ENCODE measurements at regions not wholly inside any gene's neighbourhood (a gene's known extent, or its start where the extent isn't known, plus 50 kb on each side); places are given as distances from the start of the nearest gene placed in this dataset.

DNA sequence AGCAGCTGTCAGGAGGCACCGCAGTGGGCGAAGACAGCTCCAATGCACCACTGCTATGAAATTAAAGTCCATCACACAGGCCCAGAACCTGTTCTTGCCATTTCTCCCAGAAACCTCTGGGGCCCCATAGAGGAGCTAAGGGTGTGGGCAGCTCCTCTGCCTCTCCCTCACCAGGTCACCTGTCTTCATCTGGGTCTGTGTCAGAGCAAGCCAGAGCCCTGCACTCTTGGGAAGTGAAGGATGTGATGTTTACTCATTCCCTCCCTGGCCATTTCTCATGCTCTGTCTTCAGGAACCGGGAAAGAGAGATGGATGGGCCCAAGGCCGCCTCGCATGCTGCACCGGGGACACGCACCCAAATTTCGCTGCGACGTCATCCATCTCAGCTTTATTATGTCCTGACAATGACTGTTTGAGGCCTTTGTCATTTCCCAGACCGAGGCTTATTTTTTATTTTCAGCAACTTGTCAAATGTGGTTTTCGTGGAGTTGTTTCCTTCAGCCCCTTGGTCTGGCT is 216.1 kb downstream of the NPHP4 start:
- Histone ChIP-seq H3K4me1 (peaks cover 4% of the 10 kb centered on the region), H3K36me3 (no peaks in the 10 kb centered on the region), H3K9me3 (replicated peaks) (peaks cover 8% of the 10 kb centered on the region), H3K27me3 (ENCODE audit: low read depth) (peaks cover 61% of the 10 kb centered on the region), H3K4me3 (no peak overlapping the region), H3K27ac (replicated peaks) (no peak overlapping the region)
- intact Hi-C loops (cut with micrococcal nuclease): no loop called here
- no peak for DNase-seq
- TF ChIP-seq, protein P1, sequence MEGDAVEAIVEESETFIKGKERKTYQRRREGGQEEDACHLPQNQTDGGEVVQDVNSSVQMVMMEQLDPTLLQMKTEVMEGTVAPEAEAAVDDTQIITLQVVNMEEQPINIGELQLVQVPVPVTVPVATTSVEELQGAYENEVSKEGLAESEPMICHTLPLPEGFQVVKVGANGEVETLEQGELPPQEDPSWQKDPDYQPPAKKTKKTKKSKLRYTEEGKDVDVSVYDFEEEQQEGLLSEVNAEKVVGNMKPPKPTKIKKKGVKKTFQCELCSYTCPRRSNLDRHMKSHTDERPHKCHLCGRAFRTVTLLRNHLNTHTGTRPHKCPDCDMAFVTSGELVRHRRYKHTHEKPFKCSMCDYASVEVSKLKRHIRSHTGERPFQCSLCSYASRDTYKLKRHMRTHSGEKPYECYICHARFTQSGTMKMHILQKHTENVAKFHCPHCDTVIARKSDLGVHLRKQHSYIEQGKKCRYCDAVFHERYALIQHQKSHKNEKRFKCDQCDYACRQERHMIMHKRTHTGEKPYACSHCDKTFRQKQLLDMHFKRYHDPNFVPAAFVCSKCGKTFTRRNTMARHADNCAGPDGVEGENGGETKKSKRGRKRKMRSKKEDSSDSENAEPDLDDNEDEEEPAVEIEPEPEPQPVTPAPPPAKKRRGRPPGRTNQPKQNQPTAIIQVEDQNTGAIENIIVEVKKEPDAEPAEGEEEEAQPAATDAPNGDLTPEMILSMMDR (IDR thresholded peaks at IDR 0.05; ENCODE audit: borderline replicate concordance): no peak

DNA sequence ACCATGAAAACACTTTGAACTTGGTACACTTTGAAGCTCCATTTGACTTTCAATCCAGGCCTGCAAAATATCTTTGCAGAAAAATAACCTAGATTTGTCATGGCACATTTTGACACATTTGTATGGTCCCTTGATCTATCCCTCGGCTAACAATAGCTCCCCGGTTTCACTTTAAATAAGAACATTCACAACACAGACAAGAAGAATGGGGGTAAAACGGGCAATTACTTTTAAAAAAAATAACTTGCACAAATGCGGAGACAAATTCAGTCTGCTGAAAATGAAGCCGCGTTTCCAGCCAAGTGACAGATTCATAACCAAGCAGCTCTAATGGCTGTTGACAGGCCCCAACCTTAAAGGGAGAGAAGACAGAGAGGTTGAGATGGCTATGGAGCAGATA is 218.2 kb downstream of the NPHP4 start:
- intact Hi-C loops (cut with micrococcal nuclease): no loop called here
- Histone ChIP-seq H3K4me3 (no peak overlapping the region), H3K4me1 (peaks cover 9% of the 10 kb centered on the region), H3K27me3 (ENCODE audit: low read depth) (peaks cover 61% of the 10 kb centered on the region), H3K36me3 (no peaks in the 10 kb centered on the region), H3K9me3 (replicated peaks) (peaks cover 8% of the 10 kb centered on the region), H3K27ac (replicated peaks) (no peak overlapping the region)
- no peak for DNase-seq
- TF ChIP-seq, protein P1 (IDR thresholded peaks at IDR 0.05; ENCODE audit: borderline replicate concordance): no peak

DNA sequence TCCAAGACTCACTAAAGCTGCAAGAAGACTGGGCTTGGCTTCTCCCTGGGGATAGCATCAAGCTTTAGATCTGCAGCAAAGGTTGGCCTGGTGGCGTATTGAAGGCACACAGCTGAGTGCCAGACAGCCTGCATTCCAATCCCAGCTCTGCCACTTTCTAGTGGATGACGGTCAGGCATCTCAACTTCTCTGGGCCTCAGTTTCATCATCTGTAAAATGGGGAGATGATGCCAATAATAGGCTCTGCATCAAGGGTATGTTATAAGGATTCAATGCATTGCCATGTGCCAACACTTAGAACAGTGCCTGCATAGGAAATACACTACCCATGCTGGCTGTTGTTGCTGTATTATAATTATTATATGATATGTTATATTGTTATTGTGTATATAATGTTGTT is 220.4 kb downstream of the NPHP4 start:
- H3K9me3 ChIP-seq (replicated peaks): no peaks in the 10 kb centered on the region
- no peaks in the 10 kb centered on the region for H3K36me3 ChIP-seq
- intact Hi-C loops (cut with micrococcal nuclease): no loop called here
- DNase-seq: no peak
- peaks cover 67% of the 10 kb centered on the region for H3K27me3 ChIP-seq (ENCODE audit: low read depth)
- no peak overlapping the region for H3K27ac ChIP-seq (replicated peaks)
- TF ChIP-seq, protein P1 (IDR thresholded peaks at IDR 0.05; ENCODE audit: borderline replicate concordance): no peak
- no peak overlapping the region for H3K4me3 ChIP-seq
- H3K4me1 ChIP-seq: peaks cover 9% of the 10 kb centered on the region

DNA sequence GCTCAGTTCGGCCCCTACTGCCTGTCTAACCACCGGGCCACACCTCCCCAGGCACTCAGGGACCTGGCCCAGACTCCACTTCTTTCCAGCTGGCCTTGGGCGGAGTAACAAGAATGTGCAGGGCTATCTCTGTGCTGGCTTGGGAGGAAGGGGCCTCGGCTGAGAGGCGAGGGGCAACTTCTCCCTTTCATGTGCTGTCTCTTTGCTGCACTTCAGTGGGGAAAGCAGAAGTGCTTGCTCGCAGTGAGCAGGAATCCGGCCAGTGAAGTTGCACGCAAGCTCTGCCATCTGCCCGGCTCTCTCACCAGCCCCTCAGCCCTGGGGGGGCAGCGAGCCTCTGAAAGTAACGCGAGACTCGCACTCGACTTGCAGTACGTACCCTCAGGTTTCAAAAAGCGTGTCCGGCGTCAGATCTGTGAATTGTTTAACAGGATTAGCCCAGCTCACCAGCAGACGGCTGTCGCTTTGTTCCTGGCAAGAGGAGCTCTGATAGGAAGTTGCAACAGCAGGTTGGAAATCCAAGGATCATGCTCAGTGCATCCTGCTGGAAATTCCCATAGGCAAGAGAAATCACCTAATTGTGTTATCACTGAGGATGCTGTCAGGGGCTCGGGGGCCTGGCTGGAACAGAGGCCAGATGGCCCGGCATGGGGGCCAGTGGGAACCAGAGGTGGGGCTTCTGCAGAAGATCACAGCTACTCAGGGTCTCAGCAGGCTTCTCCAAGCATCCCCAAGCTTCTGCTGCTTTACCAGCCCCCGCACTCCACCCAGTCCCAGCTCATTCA is 221.1 kb downstream of the NPHP4 start:
- Histone ChIP-seq H3K9me3 (replicated peaks) (no peaks in the 10 kb centered on the region), H3K4me3 (peak overlapping the region; percentile 22), H3K4me1 (peaks cover 9% of the 10 kb centered on the region), H3K36me3 (no peaks in the 10 kb centered on the region), H3K27me3 (ENCODE audit: low read depth) (peaks cover 73% of the 10 kb centered on the region), H3K27ac (replicated peaks) (no peak overlapping the region)
- no peak for DNase-seq
- TF ChIP-seq, protein P1 (IDR thresholded peaks at IDR 0.05; ENCODE audit: borderline replicate concordance): no peak
- intact Hi-C loops (cut with micrococcal nuclease): no loop called here

DNA sequence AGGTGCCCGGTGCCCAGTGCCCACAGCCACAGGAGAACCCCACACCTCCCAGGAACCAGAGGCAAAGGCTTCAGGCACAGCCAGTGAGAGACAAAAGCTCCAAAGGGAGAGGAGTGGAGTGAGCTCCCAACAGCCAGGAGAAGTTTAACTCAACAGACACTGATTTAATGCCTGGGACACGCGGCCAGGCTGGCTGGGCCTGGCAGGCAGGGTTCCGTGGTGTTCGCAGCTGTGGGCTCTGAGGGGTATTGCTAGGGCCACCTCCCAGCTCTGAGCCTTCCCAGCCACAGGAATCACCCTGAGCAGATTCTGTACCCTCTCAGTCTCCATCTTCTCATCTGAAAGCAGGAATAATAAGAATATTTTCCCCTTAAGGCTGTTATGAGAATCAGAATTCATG is 222.5 kb downstream of the NPHP4 start:
- H3K4me1 ChIP-seq: peaks cover 9% of the 10 kb centered on the region
- H3K27ac ChIP-seq (replicated peaks): no peak overlapping the region
- H3K4me3 ChIP-seq: no peak overlapping the region
- peaks cover 87% of the 10 kb centered on the region for H3K27me3 ChIP-seq (ENCODE audit: low read depth)
- H3K36me3 ChIP-seq: no peaks in the 10 kb centered on the region
- no peak for DNase-seq
- intact Hi-C loops (cut with micrococcal nuclease): no loop called here
- no peaks in the 10 kb centered on the region for H3K9me3 ChIP-seq (replicated peaks)
- TF ChIP-seq, protein P1 (IDR thresholded peaks at IDR 0.05; ENCODE audit: borderline replicate concordance): no peak
